ENCODE measurements at regions not wholly inside any gene's neighbourhood (a gene's known extent, or its start where the extent isn't known, plus 50 kb on each side); places are given as distances from the start of the nearest gene placed in this dataset.
"Not testable (repeated sequence)": the region's sequence is repeated elsewhere in the genome, so short reads cannot be mapped to it uniquely, and the experiment has no call there.

DNA sequence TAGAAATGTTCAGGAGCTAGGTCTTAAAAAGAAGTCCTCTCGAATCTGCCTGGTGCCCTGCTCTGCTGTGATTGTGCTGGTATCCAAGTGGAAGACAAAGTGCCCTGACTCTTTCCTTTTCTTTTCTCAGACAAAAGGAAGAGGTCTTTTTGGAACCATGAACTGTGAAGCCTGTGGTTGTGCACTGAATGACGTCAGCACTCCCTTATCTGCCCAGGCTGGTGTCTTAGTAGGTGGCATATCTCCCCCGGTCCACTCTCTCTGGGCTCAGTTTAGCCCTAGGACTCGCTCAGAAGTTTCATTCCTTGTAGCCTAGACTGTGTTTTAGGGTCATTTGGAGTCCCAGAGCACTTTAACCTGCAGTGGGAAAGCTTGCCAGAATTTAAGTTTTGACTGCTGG is 400.3 kb upstream of the CT83 start:
- DNase-seq (ENCODE audit: low spot score) = no peak

DNA sequence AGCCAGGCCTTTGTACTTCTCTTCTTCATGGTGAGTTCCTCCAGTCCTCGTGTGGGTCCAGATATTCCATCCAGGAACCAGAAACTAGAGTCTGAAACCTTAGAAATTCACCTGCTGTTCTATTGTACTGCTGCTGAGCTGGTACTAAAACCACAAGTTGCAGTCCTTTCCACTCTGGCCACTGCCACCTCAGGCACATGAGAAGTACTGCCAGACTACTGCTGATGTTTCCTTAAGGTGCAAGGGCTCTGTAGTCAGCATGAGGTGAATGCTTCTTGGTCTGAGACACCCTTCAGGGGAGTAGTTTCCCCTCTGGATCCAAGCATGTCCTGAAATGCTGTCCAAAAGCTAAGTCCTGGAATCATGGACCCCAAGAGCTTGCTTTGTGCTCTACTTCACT is 399.6 kb upstream of the CT83 start:
- no peak for DNase-seq (ENCODE audit: low spot score)

DNA sequence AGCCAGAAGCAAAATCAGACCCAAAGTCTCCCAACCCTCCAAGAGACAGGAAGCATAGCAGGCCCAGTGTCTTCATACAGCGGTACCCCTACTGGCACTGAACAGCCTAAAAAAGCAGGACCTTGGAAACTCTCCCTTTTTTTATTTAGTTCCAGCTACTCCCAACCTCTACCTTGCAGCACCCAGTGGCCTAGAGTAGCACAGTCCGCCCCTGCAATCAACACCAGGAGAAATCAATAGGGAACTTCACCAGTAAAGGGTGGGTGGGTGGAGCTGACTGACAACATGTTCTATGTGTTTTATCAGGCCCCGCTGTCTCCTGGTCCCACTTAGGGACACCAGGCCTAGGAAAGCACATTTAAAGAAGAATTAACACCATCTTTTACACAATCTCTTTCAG is 378.5 kb upstream of the CT83 start:
- no peak for DNase-seq (ENCODE audit: low spot score)

DNA sequence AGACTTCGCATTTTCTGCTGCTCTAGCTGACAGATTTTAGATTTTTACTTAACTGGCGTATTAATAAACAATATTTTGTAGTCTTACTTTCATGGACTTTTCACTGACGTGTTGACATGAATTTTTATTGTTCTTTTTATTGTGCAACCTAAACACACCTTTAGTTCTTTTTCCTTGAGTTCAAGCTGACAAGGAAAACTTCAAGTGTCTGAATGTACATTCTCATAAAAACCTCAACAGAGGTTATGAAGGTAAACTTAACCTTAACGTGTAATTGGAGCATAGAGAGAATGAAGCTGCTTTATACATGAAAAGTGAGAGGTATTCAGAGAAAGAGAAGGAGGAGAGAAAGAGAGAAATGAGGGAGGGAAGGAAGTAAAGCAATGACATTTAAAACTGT is 364.3 kb upstream of the CT83 start:
- DNase-seq (ENCODE audit: low spot score) = no peak

DNA sequence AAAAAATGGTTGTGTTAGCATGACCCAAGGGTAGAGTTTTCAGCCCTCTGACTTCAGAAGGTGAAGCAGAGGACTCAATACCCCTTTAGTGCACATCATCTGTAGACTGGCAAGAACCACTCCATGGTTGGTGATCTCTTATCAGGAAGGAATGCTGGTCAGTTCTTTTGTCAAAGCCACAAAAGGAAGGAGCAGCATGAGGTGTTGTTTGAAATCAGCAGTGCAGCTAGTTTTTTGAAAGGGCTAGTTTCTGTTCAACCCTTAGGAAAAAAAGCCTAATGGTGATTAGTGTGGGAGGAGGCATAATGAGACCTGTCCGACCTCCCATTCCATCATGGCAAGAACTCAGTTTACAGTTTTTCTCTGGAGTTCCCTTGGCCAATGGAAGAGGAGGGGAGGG is 362.0 kb upstream of the CT83 start:
- DNase-seq (ENCODE audit: low spot score) = peak; percentile 5

DNA sequence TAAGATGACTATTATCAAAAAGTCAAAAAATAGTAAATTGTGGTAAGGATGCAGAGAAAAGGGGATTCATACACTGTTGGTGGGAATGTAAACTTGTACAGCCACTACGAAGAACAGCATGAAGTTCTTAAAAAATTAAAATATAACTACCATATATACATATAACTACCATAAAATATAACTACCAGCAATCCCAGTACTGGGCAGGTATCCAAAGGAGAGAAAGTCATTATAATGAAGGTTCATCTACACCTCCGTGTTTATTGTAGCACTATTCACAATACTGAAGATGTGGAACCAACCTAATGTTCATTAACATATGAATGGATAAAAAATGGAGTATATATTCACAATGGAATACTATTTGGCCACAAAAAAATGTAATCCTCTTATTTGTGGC is 360.9 kb upstream of the CT83 start:
- DNase-seq (ENCODE audit: low spot score) = no peak

DNA sequence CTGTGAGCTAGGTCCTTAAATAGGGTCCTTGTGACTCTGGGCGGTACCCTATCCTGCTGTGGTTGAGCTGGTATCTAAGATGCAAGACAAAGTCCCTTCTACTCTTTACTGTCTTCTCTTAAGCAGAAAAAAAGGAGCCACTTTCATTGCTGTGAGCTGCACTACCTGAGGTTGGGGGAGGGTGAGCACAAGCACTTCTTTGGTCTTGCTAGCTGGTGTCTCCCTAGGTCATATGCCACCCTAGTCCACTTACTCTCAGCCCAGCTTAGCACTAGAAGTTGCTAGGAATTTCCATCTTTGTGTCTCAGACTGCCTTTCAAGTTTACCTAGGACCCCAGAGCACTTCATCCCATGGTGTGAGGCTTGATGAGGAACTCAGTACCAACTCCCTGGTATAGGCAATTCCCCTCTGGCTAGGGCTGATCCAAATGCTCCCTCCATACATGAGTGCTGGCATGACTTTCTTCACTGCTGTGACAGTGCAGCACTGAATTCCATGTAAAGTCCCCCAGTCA is 343.6 kb upstream of the CT83 start:
- no peak for DNase-seq (ENCODE audit: low spot score)

DNA sequence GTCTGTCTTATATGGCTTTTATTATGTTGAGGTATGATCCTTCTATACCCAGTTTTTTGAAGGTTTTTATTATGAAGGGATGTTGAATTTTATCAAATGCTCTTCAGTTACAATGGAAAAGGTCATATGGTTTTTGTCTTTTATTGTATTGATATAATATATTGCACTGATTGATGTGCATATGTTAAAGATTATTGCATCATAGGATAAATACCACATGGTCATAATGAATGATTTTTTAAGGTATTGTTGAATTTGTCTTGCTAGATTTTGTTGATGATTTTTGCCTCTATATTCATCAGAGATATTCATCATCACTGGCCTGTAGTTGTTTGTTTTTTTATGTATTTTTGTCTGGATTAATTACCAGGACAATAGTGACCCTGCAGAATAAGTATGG is 339.2 kb upstream of the CT83 start:
- DNase-seq (ENCODE audit: low spot score) = no peak

DNA sequence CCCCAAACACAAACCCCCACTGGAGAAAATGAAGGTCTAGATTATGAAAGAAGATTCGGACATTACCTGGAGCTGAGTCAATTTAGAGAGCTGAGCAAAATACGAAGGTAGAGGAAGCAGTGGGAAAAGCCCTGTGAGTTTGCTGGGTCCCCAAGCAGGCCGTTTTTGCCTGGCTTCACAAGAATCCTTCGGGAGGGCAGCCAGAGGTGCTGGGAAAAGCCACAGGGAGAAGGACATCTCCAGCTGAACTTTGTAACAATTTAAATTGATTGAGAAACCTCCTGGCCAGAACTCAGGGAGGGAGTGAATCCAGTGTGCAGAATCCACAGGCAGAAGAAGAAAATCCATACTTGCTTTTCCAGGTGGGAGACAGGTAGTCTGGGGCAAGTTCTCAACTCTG is 319.1 kb upstream of the CT83 start:
- DNase-seq (ENCODE audit: low spot score) = no peak

DNA sequence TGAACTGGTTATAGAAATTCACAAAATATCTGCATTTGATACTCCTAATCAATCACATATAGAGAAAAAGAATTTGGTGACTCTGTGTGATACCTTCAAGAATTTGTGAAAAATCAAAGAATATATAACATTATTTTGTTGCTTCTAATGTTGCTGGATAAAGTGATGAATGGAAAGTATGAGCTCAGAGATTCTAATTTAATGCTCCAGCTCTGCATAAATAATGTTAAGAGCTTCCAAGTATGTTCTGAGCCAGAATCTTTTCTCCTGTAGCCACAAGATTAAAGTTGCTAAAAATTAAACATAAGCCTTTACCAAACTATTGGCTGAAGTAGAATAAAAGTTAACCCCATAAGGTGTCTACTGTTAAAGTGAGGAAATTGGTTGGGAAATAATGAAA is 294.7 kb upstream of the CT83 start:
- DNase-seq (ENCODE audit: low spot score) = no peak

DNA sequence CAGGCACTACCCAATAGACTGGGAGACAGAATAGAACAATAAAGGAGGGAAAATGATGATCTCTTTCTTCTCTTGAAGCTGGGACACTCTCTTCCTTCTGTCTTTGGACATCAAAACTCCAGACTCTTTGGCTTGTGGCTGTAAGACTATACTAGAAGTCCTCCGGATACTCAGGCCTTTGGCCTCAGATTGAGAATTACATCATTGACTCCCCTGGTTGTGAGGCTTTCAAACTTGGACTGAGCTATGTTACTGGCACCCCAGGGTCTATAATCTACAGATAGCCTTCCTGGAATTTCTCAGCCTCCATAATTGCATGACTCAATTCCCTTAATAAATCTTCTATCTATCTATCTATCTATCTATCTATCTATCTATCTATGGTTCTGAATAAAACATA is 294.2 kb upstream of the CT83 start:
- DNase-seq (ENCODE audit: low spot score) = no peak

DNA sequence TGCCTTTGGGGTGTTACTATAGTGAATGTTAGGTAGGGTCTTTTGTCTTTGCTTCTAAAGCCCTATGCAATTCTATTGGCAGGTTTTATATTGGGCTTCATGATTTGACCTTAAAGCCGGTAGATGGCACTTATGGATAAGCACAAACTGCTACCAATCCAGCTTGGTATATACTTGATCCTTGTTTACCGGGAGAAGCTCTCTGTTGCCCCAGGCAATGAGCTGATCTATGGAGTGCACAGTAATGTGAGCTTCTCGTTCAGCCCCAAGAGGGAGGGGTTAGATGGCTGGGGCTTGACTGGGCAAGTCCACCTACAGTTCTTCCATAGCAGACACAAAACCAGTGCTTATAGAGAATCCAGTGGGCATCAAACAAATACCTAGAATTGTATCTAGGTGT is 287.2 kb upstream of the CT83 start:
- DNase-seq (ENCODE audit: low spot score) = no peak

DNA sequence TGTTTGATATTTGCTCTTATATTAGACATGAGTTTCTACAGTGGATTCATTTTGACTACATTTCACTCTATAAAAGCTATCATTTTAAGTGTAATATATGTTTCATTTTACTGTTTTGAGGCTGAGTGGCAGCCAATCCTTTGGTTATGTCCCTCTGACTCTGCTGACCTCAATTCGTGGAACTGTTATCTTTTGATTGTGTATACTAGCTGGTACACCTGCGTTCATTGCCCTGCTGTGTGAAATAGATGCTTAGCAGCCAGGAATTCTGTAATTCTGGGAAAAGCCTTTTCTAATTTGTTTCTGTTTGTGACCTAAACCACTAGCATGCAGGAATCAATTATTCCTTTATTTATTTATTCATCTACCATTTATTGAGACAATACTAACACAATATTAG is 269.4 kb upstream of the CT83 start:
- no peak for DNase-seq (ENCODE audit: low spot score)

DNA sequence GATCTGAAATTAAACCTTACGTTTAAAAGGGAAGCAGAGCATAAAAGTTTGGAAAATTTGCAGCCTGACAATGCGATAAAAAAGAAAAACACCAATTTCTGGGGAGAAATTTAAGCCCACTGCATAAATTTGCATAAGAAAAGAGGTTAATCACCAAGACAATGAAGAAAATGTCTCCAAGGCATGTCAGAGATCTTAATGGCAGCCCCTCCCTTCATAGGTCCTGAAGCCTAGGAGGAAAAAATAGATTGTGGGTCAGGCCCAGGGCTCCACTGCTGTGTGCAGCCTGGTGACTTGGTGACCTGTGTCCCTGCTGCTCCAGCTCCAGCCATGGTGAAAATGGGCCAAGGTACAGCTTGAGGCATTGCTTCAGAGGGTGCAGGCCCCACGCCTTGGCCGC is 264.0 kb upstream of the CT83 start:
- DNase-seq (ENCODE audit: low spot score) = no peak

DNA sequence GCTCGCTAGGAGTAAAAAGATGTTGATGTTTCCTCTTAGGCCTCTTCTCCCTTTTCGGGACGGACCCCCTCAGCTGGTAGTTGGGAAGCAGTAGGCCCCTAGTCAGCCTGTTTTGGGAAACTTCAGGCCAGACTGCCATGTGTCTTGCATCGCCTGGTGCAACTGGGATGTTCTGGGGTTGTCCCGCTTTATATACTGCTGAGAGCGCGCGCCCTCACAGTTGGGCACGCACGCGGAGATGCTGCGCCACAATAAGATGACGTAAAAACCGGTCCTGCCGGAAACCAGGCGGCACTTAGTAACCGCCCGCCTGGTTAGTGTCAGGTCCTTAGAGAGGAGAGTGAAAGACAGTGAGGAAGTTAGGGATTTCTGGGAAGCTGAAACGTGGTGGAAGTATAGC is 231.3 kb upstream of the CT83 start:
- no peak for DNase-seq (ENCODE audit: low spot score)

DNA sequence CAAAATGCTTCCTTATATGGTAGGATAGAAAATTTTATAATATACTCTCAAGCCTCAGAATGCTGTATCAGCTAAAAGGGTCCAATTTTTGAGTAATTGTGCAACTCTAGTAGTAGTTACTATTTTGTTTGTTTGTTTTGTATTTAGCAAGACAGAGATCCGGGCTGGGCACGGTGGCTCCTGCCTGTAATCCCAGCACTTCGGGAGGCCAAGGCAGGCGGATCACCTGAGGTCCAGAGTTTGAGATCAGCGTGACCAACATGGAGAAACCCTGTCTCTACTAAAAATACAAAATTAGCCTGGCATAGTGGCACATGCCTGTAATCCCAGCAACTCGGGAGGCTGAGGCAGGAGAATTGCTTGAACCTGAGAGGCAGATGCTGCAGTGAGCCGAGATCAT is 216.8 kb upstream of the CT83 start:
- not testable (repeated sequence) for DNase-seq (ENCODE audit: low spot score)

DNA sequence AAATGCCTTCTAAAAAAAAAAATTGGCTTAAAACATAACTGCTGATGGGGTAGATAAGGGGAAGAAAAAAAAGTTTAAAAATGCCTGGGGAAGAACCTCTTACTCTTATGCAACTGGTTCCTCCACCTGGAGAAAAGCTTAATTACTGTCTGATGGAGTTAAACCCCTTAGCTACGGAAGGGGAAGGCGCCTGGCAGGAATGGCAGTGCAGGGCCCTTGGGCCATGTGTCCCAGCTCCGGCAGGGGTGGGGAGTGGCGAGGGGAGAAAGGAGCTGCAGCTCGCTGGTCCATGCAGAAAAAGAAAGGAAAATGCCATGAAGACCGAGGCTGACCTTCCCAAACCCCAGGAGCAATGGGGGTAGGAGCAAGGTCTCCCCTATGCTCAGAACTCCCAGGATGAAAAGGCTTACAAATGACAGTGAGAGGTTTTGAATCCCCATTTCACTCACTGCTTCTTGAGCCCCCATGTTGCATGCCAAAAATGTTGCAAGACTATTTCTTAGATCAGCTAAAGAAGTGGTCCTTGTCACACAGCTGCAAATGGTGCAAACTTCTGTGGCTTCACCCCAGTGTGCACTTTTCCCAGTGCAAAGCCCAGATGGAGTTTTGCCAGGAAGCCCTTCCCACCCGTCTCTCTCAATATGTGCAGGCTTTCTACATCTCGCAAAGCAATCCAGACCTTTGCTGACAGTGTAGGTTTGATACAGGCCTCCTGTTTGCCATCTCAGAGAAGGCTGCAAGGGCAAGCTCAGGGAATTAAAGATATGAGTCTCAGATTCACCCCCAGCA is 204.8 kb upstream of the CT83 start:
- DNase-seq (ENCODE audit: low spot score) = no peak

DNA sequence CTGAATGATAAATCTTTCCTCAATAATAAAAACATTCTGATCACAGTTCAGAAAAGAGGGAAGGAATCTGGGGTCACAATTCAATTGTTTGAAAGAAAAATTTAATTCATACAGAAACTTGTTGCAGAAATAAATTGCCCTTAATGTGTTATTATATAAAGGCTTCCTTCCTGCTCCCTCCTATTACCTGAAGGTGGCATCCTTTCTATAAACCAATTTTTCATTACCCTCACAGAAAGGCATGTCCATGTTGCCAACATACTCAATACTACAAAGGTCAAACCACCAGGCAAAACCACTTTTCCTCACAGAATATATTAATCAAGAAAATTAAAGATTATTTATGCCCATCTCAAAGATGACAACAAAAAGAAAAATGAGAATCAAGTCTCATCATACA is 194.3 kb upstream of the CT83 start:
- DNase-seq (ENCODE audit: low spot score) = no peak

DNA sequence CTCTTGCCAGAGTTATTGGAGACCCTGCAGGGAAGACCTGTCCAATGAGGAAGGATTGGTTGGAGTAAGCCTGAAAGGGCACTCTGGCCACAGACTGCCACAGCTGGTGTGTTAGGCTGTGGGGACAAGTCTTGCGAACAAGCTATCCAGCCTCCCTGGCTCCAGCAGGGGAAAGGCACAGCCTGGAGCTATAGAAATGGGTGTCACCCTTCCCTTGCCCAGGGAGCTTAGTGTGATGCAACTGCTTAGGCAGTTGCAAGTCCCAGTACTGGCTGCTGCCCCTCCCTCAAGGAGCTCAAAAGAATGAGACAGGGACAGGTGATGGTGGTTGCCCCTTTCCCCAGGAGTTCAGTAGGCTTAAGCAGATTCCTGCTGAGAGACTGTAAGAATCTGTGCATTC is 165.7 kb upstream of the CT83 start:
- no peak for DNase-seq (ENCODE audit: low spot score)

DNA sequence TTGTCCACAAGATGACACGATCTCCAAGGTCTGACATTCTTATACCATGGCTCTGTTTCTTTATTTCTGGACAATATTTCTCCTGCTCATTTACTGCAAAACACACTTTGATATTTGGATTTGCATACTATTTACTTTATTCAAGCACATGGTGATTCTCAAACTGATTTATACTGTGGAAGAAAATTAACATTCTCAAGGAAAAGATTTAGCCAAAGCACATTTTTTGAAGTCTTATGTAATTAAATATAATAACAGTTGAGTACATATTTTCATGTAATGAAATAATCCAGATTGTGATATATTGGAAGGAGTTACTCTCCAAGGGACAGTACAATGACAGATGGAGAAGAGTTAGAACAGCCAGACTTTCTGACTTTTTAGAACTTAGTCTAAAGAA is 155.8 kb upstream of the CT83 start:
- no peak for DNase-seq (ENCODE audit: low spot score)

DNA sequence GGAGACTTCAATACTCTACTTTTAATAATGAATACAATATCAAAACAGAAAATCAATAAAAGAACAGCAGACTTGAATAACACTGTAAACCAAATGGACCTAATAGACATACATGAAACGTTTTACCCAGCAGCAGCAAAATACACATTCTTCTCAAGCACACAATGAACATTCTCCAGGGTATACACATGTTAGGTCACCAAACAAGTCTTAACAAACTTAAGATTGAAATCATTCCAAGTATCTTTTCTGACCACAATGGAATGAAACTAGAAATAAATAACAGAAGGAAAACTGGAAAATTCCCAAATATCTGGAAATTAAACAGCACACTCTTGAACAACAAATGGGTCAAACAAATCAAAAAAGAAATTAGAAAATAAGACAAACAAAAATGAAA is 145.0 kb upstream of the CT83 start:
- no peak for DNase-seq (ENCODE audit: low spot score)

DNA sequence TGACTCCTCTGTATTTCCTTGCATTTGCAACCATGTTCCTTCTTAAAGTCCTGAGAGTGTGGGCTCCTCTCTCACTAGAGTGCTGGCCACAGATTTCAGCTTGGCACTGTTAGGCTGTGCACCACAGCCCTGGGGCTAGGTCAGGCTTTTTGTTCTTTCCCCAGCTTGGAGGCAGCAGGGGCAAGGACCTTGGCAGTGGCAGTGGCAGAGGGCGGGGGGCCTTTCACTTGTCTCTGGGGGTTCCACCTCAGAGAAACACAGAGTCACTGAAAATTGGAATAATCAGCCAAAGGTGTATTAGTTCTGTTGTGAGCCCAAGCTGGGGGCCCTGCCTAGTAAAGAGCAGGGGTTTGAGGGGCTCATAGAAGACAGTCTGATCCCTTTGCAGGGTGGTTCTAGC is 142.8 kb upstream of the CT83 start:
- no peak for DNase-seq (ENCODE audit: low spot score)

DNA sequence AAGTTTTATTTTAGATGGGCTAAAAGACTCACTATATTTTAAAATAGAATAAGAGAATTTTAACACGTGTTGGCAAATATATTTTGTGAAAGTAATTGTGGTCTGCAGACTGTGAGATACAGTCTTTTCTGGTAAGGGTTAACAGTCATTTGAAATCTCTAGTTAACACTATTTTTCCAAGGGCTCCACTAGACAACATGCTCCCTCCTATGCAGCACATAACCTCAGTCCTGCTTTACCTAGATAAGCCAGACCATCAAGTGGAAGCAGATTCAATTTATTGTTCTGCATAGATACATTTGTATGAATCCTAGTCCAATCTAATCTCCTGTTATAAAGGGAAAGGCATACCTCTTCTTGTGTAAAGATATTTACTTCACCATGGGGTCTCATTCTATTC is 133.2 kb upstream of the CT83 start:
- no peak for DNase-seq (ENCODE audit: low spot score)

All from iPS-NIHi11 (cell line).